Mesenchymal stem cell (in vitro differentiated cells and primary cell): ENCODE measurements at regions not wholly inside any gene's neighbourhood (a gene's known extent, or its start where the extent isn't known, plus 50 kb on each side); places are given as distances from the start of the nearest gene placed in this dataset.

Experiments
- DNase-seq: peaks from one replicate; pipeline ENCODE4 v3.0.0-alpha.2; 2013
- H2AFZ ChIP-seq: one replicate; pipeline ENCODE4 v1.6.1; 2013; ENCODE audit warnings: low read depth, mild to moderate bottlenecking, control low read depth, inconsistent platforms, low read length, moderate library complexity
- H2AK5ac ChIP-seq: 2 replicates; pipeline ENCODE4 v1.6.1; 2013; ENCODE audit warnings: low read length, moderate library complexity, mild to moderate bottlenecking, inconsistent platforms; ENCODE audit not compliant: severe bottlenecking
- H2BK120ac ChIP-seq: one replicate; pipeline ENCODE4 v1.6.1; 2013; ENCODE audit warnings: low read depth, mild to moderate bottlenecking, inconsistent platforms, low read length, moderate library complexity
- H2BK12ac ChIP-seq, 2 experiments: one replicate each; pipeline ENCODE4 v1.6.1; 2013; ENCODE audit warnings: inconsistent platforms in 2 of 2, low read length in 2 of 2, mild to moderate bottlenecking in 2 of 2, moderate library complexity in 2 of 2, control low read depth in 1 of 2
- H2BK15ac ChIP-seq: one replicate; pipeline ENCODE4 v1.6.1; 2013; ENCODE audit warnings: mild to moderate bottlenecking, low read depth, inconsistent platforms; ENCODE audit not compliant: poor library complexity, severe bottlenecking
- H2BK5ac ChIP-seq: 2 replicates; pipeline ENCODE4 v1.6.1; 2013; ENCODE audit warnings: low read depth, mild to moderate bottlenecking, low read length, control low read depth, inconsistent platforms; ENCODE audit not compliant: poor library complexity, severe bottlenecking
- H3K14ac ChIP-seq, 2 experiments: one replicate each; pipeline ENCODE4 v1.6.1; 2013; ENCODE audit warnings: inconsistent platforms in 2 of 2, low read length in 2 of 2, control low read depth in 1 of 2, mild to moderate bottlenecking in 1 of 2, moderate library complexity in 1 of 2
- H3K18ac ChIP-seq, 2 experiments: one replicate each; pipeline ENCODE4 v1.6.1; 2013; ENCODE audit warnings: inconsistent platforms in 2 of 2, low read length in 2 of 2, control low read depth in 1 of 2, low read depth in 1 of 2, mild to moderate bottlenecking in 1 of 2
- H3K23ac ChIP-seq, 2 experiments: one replicate each; pipeline ENCODE4 v1.6.1; 2013; ENCODE audit warnings: inconsistent platforms in 2 of 2, low read length in 2 of 2, mild to moderate bottlenecking in 2 of 2, moderate library complexity in 2 of 2, control low read depth in 1 of 2
- H3K27ac ChIP-seq: 2 replicates; pipeline ENCODE4 v1.5.1; 2013; ENCODE audit warnings: mild to moderate bottlenecking, moderate library complexity, low read length, control low read depth, inconsistent platforms; ENCODE audit not compliant: poor library complexity, severe bottlenecking
- H3K27me3 ChIP-seq, 2 experiments: 2 replicates each; pipeline versions ENCODE4 v1.6.1 to v1.7.0; 2013; ENCODE audit warnings: low read length in 2 of 2, mild to moderate bottlenecking in 2 of 2, moderate library complexity in 2 of 2, control low read depth in 1 of 2, inconsistent platforms in 1 of 2; ENCODE audit not compliant: control insufficient read depth in 1 of 2, insufficient read depth in 1 of 2
- H3K36me3 ChIP-seq, 2 experiments: 2 replicates each; pipeline versions ENCODE4 v1.6.1 to v1.7.0; 2013; ENCODE audit warnings: low read length in 2 of 2, control low read depth in 1 of 2, inconsistent platforms in 1 of 2, low read depth in 1 of 2, mild to moderate bottlenecking in 1 of 2; ENCODE audit not compliant: insufficient read depth in 2 of 2, control insufficient read depth in 1 of 2
- H3K4ac ChIP-seq, 2 experiments: one replicate each; pipeline ENCODE4 v1.6.1; 2013; ENCODE audit warnings: inconsistent platforms in 2 of 2, low read length in 2 of 2, mild to moderate bottlenecking in 2 of 2, moderate library complexity in 2 of 2, control low read depth in 1 of 2, low read depth in 1 of 2
- H3K4me1 ChIP-seq: 2 replicates; pipeline ENCODE4 v1.6.1; 2013; ENCODE audit warnings: low read depth, low read length, control low read depth; ENCODE audit not compliant: control insufficient read depth, insufficient read depth
- H3K4me2 ChIP-seq: 2 replicates; pipeline ENCODE4 v1.6.1; 2013; ENCODE audit warnings: low read length, mild to moderate bottlenecking, inconsistent platforms; ENCODE audit not compliant: poor library complexity, severe bottlenecking
- H3K4me3 ChIP-seq, 2 experiments: 2 replicates each; pipeline versions ENCODE4 v1.5.1 to v1.7.0; 2013; ENCODE audit warnings: low read length in 2 of 2, mild to moderate bottlenecking in 2 of 2, control low read depth in 1 of 2, low read depth in 1 of 2; ENCODE audit not compliant: insufficient read depth in 1 of 2
- H3K79me1 ChIP-seq: replicated peaks from 2 replicates; pipeline ENCODE4 v1.6.1; 2013; ENCODE audit warnings: mild to moderate bottlenecking, control low read depth, low read length, inconsistent platforms; ENCODE audit not compliant: poor library complexity, severe bottlenecking
- H3K9ac ChIP-seq: 2 replicates; pipeline ENCODE4 v1.7.0; 2013; ENCODE audit warnings: mild to moderate bottlenecking, low read length, moderate library complexity
- H3K9me3 ChIP-seq: 2 replicates; pipeline ENCODE4 v1.7.0; 2013; ENCODE audit warnings: mild to moderate bottlenecking, low read length; ENCODE audit not compliant: control insufficient read depth
- H4K8ac ChIP-seq: one replicate; pipeline ENCODE4 v1.6.1; 2013; ENCODE audit warnings: inconsistent platforms, mild to moderate bottlenecking, low read length, moderate library complexity
- H4K91ac ChIP-seq: one replicate; pipeline ENCODE4 v1.6.1; 2013; ENCODE audit warnings: mild to moderate bottlenecking, low read length, inconsistent platforms
- WGBS: methylation state at CpG from one replicate; pipeline ENCODE4 v1.1.7; 2013; ENCODE audit warnings: mixed read lengths; 5-methylcytosine and 5-hydroxymethylcytosine counted together

GRCh38 chr16:62903961-62904502, 867.8 kb upstream of the CDH8 start:
- Histone ChIP-seq H2AFZ (no peak overlapping the region), H3K9me3 (peaks cover 3% of the 10 kb centered on the region), H3K4me2 (no peak overlapping the region), H4K91ac (no peak overlapping the region), H3K4me1 (no peaks in the 10 kb centered on the region), H3K14ac (no peak overlapping the region), H3K4ac (no peak overlapping the region), H4K8ac (no peak overlapping the region), H3K23ac (no peak overlapping the region), H3K27me3 (no peaks in the 10 kb centered on the region), H3K9ac (no peak overlapping the region), H3K79me1 (no peaks in the 10 kb centered on the region), H3K27ac (no peak overlapping the region), H3K18ac (no peak overlapping the region), H2BK12ac (no peak overlapping the region), H2BK5ac (no peak overlapping the region), H2BK120ac (no peak overlapping the region), H3K36me3 (no peaks in the 10 kb centered on the region), H2BK15ac (no peak overlapping the region), H2AK5ac (no peak overlapping the region), H3K4me3 (no peak overlapping the region)
- WGBS: 83% methylated on average over 5 of the region's 5 CpGs
- DNase-seq: peak; percentile 15

GRCh38 chr16:62899737-62900136, 863.5 kb upstream of the CDH8 start:
- no peak overlapping the region for H2BK5ac ChIP-seq
- H3K4ac ChIP-seq: no peak overlapping the region
- H3K27me3 ChIP-seq: no peaks in the 10 kb centered on the region
- no peak overlapping the region for H2AFZ ChIP-seq
- H3K23ac ChIP-seq: no peak overlapping the region
- WGBS: 67% methylated on average over 1 of the region's 1 CpG
- no peak overlapping the region for H3K9ac ChIP-seq
- no peak overlapping the region for H4K8ac ChIP-seq
- no peak overlapping the region for H3K27ac ChIP-seq
- H3K4me3 ChIP-seq: no peak overlapping the region
- H2BK120ac ChIP-seq: no peak overlapping the region
- H3K4me2 ChIP-seq: no peak overlapping the region
- H2AK5ac ChIP-seq: no peak overlapping the region
- H3K36me3 ChIP-seq: no peaks in the 10 kb centered on the region
- no peaks in the 10 kb centered on the region for H3K4me1 ChIP-seq
- DNase-seq: no peak
- H3K9me3 ChIP-seq: peaks cover 17% of the 10 kb centered on the region
- H2BK15ac ChIP-seq: no peak overlapping the region
- no peak overlapping the region for H3K14ac ChIP-seq
- H3K79me1 ChIP-seq: no peaks in the 10 kb centered on the region
- H2BK12ac ChIP-seq: no peak overlapping the region
- no peak overlapping the region for H3K18ac ChIP-seq
- H4K91ac ChIP-seq: no peak overlapping the region

GRCh38 chr16:62889097-62889496, 852.9 kb upstream of the CDH8 start:
- H2AFZ ChIP-seq: no peak overlapping the region
- no peak overlapping the region for H2BK12ac ChIP-seq
- H3K79me1 ChIP-seq: no peaks in the 10 kb centered on the region
- H3K18ac ChIP-seq: no peak overlapping the region
- no peak overlapping the region for H4K91ac ChIP-seq
- no peak overlapping the region for H3K4me3 ChIP-seq
- H3K36me3 ChIP-seq: no peaks in the 10 kb centered on the region
- no peak overlapping the region for H3K9ac ChIP-seq
- no peak overlapping the region for H2BK120ac ChIP-seq
- no peaks in the 10 kb centered on the region for H3K27me3 ChIP-seq
- 93% methylated on average over 2 of the region's 2 CpGs for WGBS
- H3K4me2 ChIP-seq: no peak overlapping the region
- no peak overlapping the region for H3K27ac ChIP-seq
- no peak overlapping the region for H3K14ac ChIP-seq
- no peak overlapping the region for H4K8ac ChIP-seq
- no peak for DNase-seq
- peaks cover 25% of the 10 kb centered on the region for H3K9me3 ChIP-seq
- H2BK15ac ChIP-seq: no peak overlapping the region
- no peak overlapping the region for H3K23ac ChIP-seq
- no peak overlapping the region for H3K4ac ChIP-seq
- H3K4me1 ChIP-seq: no peaks in the 10 kb centered on the region
- no peak overlapping the region for H2BK5ac ChIP-seq
- H2AK5ac ChIP-seq: no peak overlapping the region

- DNase-seq: no peak
- Histone ChIP-seq H3K79me1 (no peaks in the 10 kb centered on the region), H4K91ac (no peak overlapping the region), H2AFZ (no peak overlapping the region), H2BK15ac (no peak overlapping the region), H3K23ac (no peak overlapping the region), H2BK12ac (no peak overlapping the region), H3K27ac (no peak overlapping the region), H2BK5ac (no peak overlapping the region), H3K4ac (no peak overlapping the region), H3K9me3 (no peaks in the 10 kb centered on the region), H2AK5ac (no peak overlapping the region), H3K36me3 (no peaks in the 10 kb centered on the region), H3K27me3 (no peaks in the 10 kb centered on the region), H3K4me2 (no peak overlapping the region), H4K8ac (no peak overlapping the region), H3K14ac (no peak overlapping the region), H3K4me3 (no peak overlapping the region), H3K9ac (no peak overlapping the region), H2BK120ac (no peak overlapping the region), H3K4me1 (no peaks in the 10 kb centered on the region), H3K18ac (no peak overlapping the region)
- WGBS: 79% methylated on average over 4 of the region's 5 CpGs
These were observed 847.3 kb upstream of the CDH8 start for GRCh38 chr16:62883509-62883908.
